T-helper 1 cell treated with Interleukin-12 subunit alpha and Interleukin-12 subunit beta and Interleukin-4 antibody, amounts not matched to agents 30 ng/mL and 1 ng/mL, for 36 hours (primary cell): ENCODE measurements at regions not wholly inside any gene's neighbourhood (a gene's known extent, or its start where the extent isn't known, plus 50 kb on each side); places are given as distances from the start of the nearest gene placed in this dataset.

Experiments used
- intact Hi-C: fragments of 100-400 bp; cut with micrococcal nuclease; formaldehyde crosslinking; loops from one replicate; pipeline ENCODE4 v1.15.1; 2024

- intact Hi-C loops = loop anchor here (10.0 kb wide), 1 partner anchor 396 kb away; no protein-coding TSS in a partner anchor
These were observed 55.8 kb upstream of the TAGAP start for GRCh38 chr6:159100395-159101182.

GRCh38 chr6:159099961-159100360, 55.2 kb upstream of the TAGAP start:
- intact Hi-C loops = loop anchor here (5.0 to 10.0 kb wide), 2 partner anchors 233 to 395 kb away; no protein-coding TSS in a partner anchor

GRCh38 chr6:159099276-159099675, 54.5 kb upstream of the TAGAP start:
- intact Hi-C loops = loop anchor here (5.0 kb wide), 1 partner anchor 232 kb away; no protein-coding TSS in a partner anchor

DNA sequence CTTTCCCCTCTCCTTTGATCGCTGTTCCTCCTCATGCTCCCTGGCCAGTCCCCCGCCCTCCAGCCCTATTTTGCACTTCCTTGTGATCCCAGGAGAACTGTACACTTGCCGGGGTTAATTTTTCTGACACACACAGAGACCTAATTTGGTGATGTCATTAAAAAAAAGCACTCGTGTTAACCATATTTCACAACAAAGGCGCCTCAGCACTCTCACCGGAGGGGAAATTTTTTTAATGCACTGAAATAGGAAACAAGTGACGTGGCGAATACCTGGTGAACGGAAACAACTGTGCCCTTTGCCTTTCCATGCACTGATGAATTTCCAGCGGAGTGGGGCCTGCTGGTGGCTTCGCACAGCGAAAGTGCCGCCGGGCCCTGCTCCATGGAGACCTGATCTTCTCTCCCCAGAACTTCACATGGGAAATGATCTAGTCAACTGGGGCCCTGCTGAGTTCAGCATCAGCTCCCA, 53.9 kb upstream of the TAGAP start:
- intact Hi-C loops = loop anchor here (1.0 to 5.0 kb wide), 4 partner anchors 8 to 231 kb away; no protein-coding TSS in a partner anchor

- intact Hi-C loops = loop anchor here (5.0 kb wide), 1 partner anchor 230 kb away; no protein-coding TSS in a partner anchor
These were observed 52.5 kb upstream of the TAGAP start for GRCh38 chr6:159097256-159097655.

- intact Hi-C loops = loop anchor here (5.0 kb wide), 1 partner anchor 228 kb away; no protein-coding TSS in a partner anchor
These were observed 50.8 kb upstream of the TAGAP start for GRCh38 chr6:159095616-159096015.

DNA sequence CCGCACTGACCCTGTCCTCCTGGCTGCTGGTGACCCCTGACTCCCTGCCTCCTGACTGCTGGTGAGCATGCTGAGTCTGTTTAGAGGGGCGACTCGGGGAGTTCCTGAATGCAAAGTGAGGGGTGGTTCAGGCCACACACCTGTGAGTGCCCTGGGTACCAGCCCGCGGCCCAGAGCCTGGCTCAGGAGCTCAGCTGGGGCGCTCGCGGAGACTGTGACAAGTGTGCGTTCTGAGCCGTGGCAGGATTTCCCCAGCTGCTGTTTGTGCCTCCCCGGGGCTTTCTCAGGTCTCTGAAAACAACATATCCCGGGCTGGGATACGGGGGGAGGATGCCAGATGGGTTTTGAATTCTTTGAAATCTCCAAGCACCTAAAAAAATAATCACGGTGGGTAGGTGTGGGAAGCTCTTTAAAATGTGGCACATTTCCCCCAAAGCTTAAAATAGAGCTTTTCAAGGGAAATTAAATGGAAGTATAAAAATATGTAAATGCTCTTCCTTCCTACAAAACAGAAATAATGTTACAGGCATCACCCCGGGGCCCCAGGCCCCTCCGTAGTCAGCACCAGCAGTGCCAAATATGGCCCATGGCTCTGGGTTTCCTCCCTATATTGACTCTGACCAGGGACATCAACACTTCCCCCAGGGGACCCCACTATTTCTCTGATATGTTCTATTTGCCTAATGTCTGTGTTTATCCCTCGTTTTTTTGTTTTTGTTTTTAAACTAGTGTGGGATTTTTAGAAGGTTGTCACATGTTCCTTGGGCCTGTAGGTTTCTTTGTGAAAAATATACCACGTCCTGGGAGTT, 49.9 kb upstream of the TAGAP start:
- intact Hi-C loops = loop anchor here (1.0 to 5.0 kb wide), 2 partner anchors 32 to 227 kb away; no protein-coding TSS in a partner anchor
